ENCODE measurements at regions not wholly inside any gene's neighbourhood (a gene's known extent, or its start where the extent isn't known, plus 50 kb on each side); places are given as distances from the start of the nearest gene placed in this dataset.

GRCh38 chr1:67951014-67951413, 99.4 kb downstream of the DIRAS3 start:
- H3K9me3 ChIP-seq, result no peaks in the 10 kb centered on the region
- no peaks in the 10 kb centered on the region for H3K36me3 ChIP-seq
- intact Hi-C loops (cut with DNase I; ENCODE audit: low total_unique reads), result no loop called here
- 86 to 95% (median 90%) methylated on average over 1 of the region's 1 CpG for WGBS, 5 donors
- no peaks in the 10 kb centered on the region for H3K27me3 ChIP-seq (replicated peaks in 1 of 7)
- H3K27ac ChIP-seq, result no peak overlapping the region
- DNase-seq, result no peak
- H3K4me1 ChIP-seq, result no peaks in the 10 kb centered on the region
- no peak overlapping the region for H3K4me3 ChIP-seq
- TF ChIP-seq CTCF (IDR thresholded peaks at IDR 0.05 in 8 of 11, conservative IDR thresholded peaks at IDR 0.05 in 3 of 11) (no peak), POLR2AphosphoS5 (IDR thresholded peaks at IDR 0.05) (no peak), POLR2A (IDR thresholded peaks at IDR 0.05) (no peak)

DNA sequence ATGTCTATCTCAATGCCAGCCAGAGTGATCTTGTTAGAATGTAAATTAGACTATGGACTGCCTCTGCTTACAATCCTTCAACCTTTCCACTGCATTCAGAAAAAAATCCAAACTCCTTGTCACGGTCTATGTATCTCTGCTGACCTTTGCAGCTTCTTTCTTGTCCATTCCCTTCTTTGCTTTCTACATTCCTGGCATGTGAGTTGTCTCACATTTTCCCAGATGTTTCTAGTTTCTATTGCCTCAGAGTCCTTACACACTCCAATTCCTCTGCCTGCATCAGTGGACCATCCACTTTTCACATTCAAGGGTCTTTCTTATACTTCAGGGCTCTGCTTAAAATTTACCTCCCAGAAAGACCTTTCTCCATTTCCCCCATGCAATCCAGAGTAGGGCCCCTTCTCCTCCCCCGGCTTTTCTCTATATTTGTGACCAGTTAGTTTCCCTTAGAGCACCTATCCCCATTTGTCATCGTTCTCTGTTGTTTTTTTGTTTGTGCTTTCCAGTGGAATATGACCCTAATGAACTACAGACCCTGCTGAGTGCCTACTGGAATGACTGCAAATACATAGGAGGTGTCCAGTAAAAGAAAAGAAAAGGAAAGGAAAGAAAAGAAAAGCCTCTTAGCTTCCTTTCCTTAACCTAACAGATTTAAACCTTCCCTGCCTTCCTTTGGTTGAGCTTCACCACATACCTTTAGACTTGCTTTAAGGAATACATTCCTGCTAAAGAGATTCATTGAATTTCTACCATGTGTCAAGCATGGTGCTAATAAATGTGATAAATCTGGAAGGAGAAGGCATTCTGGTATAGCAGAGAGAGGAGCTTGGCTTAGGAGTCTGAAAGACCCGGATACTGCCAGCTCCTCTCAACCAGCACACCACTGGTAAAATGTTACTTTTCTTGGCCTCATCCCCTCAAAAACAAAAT, 102.0 kb downstream of the DIRAS3 start:
- Histone ChIP-seq H3K4me3 (no peak overlapping the region), H3K27me3 (replicated peaks in 1 of 7) (no peaks in the 10 kb centered on the region), H3K9me3 (no peaks in the 10 kb centered on the region), H3K27ac (no peak overlapping the region), H3K36me3 (no peaks in the 10 kb centered on the region), H3K4me1 (no peaks in the 10 kb centered on the region)
- TF ChIP-seq CTCF (IDR thresholded peaks at IDR 0.05 in 8 of 11, conservative IDR thresholded peaks at IDR 0.05 in 3 of 11), result no peak
- no peak for TF ChIP-seq POLR2A (IDR thresholded peaks at IDR 0.05)
- TF ChIP-seq POLR2AphosphoS5 (IDR thresholded peaks at IDR 0.05), result no peak
- no peak for DNase-seq
- 64 to 87% (median 82%) methylated on average over 4 of the region's 4 CpGs for WGBS, 5 donors
- intact Hi-C loops (cut with DNase I; ENCODE audit: low total_unique reads), result no loop called here

DNA sequence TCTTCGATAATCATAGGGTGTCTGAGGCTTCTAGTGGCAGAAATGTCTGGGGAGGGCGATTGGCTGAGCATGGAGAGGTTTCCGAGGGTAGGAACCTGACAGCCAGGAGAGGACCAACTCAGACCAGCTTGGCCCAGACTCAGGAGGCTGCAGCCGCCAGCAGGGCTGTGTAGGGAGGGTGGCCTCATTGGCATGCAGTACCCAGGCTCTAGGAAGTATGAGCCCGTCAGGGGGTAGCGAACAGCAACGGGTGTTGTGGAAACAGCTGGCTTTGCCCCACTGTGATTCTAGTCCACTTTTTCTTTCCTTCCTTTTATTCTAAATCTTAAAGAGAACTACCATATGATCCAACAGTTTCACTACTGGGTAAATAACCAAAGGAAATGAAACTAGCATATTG, 103.3 kb downstream of the DIRAS3 start:
- WGBS, 5 donors, result 47 to 59% (median 56%) methylated on average over 7 of the region's 7 CpGs
- H3K36me3 ChIP-seq, result no peaks in the 10 kb centered on the region
- no peak overlapping the region for H3K4me3 ChIP-seq
- no peaks in the 10 kb centered on the region for H3K27me3 ChIP-seq (replicated peaks in 1 of 7)
- TF ChIP-seq POLR2A (IDR thresholded peaks at IDR 0.05), result no peak
- TF ChIP-seq CTCF (IDR thresholded peaks at IDR 0.05 in 8 of 11, conservative IDR thresholded peaks at IDR 0.05 in 3 of 11), result no peak
- TF ChIP-seq POLR2AphosphoS5 (IDR thresholded peaks at IDR 0.05), result no peak
- no peaks in the 10 kb centered on the region for H3K4me1 ChIP-seq
- no peak overlapping the region for H3K27ac ChIP-seq
- H3K9me3 ChIP-seq, result no peaks in the 10 kb centered on the region
- intact Hi-C loops (cut with DNase I; ENCODE audit: low total_unique reads), result no loop called here
- no peak for DNase-seq

- H3K9me3 ChIP-seq, result no peaks in the 10 kb centered on the region
- H3K4me1 ChIP-seq, result no peaks in the 10 kb centered on the region
- no peak overlapping the region for H3K27ac ChIP-seq
- intact Hi-C loops (cut with DNase I; ENCODE audit: low total_unique reads), result no loop called here
- WGBS, 5 donors, result 65 to 83% (median 74%) methylated on average over 7 of the region's 7 CpGs
- no peaks in the 10 kb centered on the region for H3K27me3 ChIP-seq (replicated peaks in 1 of 7)
- H3K4me3 ChIP-seq, result no peak overlapping the region
- no peak for TF ChIP-seq POLR2A (IDR thresholded peaks at IDR 0.05)
- TF ChIP-seq POLR2AphosphoS5 (IDR thresholded peaks at IDR 0.05), result no peak
- no peak for TF ChIP-seq CTCF (IDR thresholded peaks at IDR 0.05 in 8 of 11, conservative IDR thresholded peaks at IDR 0.05 in 3 of 11)
- no peak for DNase-seq
- no peaks in the 10 kb centered on the region for H3K36me3 ChIP-seq
These were observed 104.6 kb downstream of the DIRAS3 start for GRCh38 chr1:67945733-67946374.
